ENCODE measurements at regions not wholly inside any gene's neighbourhood (a gene's known extent, or its start where the extent isn't known, plus 50 kb on each side); places are given as distances from the start of the nearest gene placed in this dataset.

GRCh38 chr15:85950101-85950500 lies 129.6 kb upstream of the AGBL1 start:
- H4K20me1 ChIP-seq (ENCODE audit: control insufficient read depth, insufficient read depth, low read length, poor library complexity, severe bottlenecking) = no peaks in the 10 kb centered on the region
- no peak overlapping the region for H3K4me2 ChIP-seq (replicated peaks; ENCODE audit: low read depth, low read length, poor library complexity, severe bottlenecking)
- no peaks in the 10 kb centered on the region for H3K36me3 ChIP-seq (replicated peaks in 1 of 2; ENCODE audit: control extremely low read depth in 1 of 2, control insufficient read depth in 1 of 2, extremely low read depth in 1 of 2, insufficient read depth in 2 of 2, low read length in 1 of 2)
- no peaks in the 10 kb centered on the region for H3K4me1 Mint-ChIP-seq
- no peaks in the 10 kb centered on the region for H3K4me1 ChIP-seq (ENCODE audit: control insufficient read depth in 2 of 2, insufficient read depth in 2 of 2, low read length in 2 of 2)
- no peak for TF ChIP-seq EZH2 (IDR thresholded peaks at IDR 0.05; ENCODE audit: borderline replicate concordance, insufficient read depth, low read depth, low read length, poor library complexity, severe bottlenecking)
- TF ChIP-seq, protein P1, sequence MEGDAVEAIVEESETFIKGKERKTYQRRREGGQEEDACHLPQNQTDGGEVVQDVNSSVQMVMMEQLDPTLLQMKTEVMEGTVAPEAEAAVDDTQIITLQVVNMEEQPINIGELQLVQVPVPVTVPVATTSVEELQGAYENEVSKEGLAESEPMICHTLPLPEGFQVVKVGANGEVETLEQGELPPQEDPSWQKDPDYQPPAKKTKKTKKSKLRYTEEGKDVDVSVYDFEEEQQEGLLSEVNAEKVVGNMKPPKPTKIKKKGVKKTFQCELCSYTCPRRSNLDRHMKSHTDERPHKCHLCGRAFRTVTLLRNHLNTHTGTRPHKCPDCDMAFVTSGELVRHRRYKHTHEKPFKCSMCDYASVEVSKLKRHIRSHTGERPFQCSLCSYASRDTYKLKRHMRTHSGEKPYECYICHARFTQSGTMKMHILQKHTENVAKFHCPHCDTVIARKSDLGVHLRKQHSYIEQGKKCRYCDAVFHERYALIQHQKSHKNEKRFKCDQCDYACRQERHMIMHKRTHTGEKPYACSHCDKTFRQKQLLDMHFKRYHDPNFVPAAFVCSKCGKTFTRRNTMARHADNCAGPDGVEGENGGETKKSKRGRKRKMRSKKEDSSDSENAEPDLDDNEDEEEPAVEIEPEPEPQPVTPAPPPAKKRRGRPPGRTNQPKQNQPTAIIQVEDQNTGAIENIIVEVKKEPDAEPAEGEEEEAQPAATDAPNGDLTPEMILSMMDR (IDR thresholded peaks at IDR 0.05) = no peak
- no peak for DNase-seq
- no peak overlapping the region for H2AFZ ChIP-seq (ENCODE audit: insufficient read depth, low read depth, low read length, poor library complexity, severe bottlenecking)
- no peak overlapping the region for H3K4me3 ChIP-seq (ENCODE audit: control extremely low read depth in 1 of 5, extremely low read depth in 1 of 5, insufficient read depth in 1 of 5, low read depth in 2 of 5, low read length in 4 of 5)
- no peaks in the 10 kb centered on the region for H3K27me3 ChIP-seq (replicated peaks in 1 of 4; ENCODE audit: control extremely low read depth in 1 of 4, control insufficient read depth in 3 of 4, insufficient read depth in 4 of 4, low read length in 3 of 4)
- no peak overlapping the region for H3K9ac ChIP-seq (ENCODE audit: low read length)
- H3K9me3 Mint-ChIP-seq (ENCODE audit: insufficient read depth) = no peaks in the 10 kb centered on the region
- H3K27ac Mint-ChIP-seq = no peak overlapping the region
- no peak overlapping the region for H3K27ac ChIP-seq (ENCODE audit: low read length in 2 of 2)
- ChIA-PET CTCF (interaction anchor here (0.5 kb wide), 1 partner anchor 18 kb away, joined by 3 read pairs; no protein-coding TSS in a partner anchor), POLR2A (no interaction called here)
- no peak for ATAC-seq (ENCODE audit: low read depth)
- H3K27me3 Mint-ChIP-seq = peaks cover 5% of the 10 kb centered on the region
- no peak overlapping the region for H3K4me3 Mint-ChIP-seq
- intact Hi-C loops (cut with micrococcal nuclease) = no loop called here
- H3K79me2 ChIP-seq (ENCODE audit: control insufficient read depth, insufficient read depth, low read length) = no peaks in the 10 kb centered on the region
- peaks cover 0 to 3% (median 0%) of the 10 kb centered on the region in 3 donors for H3K9me3 ChIP-seq (ENCODE audit: control extremely low read depth in 1 of 3, control insufficient read depth in 2 of 3, insufficient read depth in 1 of 3, low read length in 2 of 3)
- WGBS (ENCODE audit: insufficient coverage) = 33% methylated on average over 2 of the region's 5 CpGs

GRCh38 chr15:85954586-85954985 lies 125.1 kb upstream of the AGBL1 start:
- Mint-ChIP-seq H3K9me3 (ENCODE audit: insufficient read depth) (peaks cover 7% of the 10 kb centered on the region), H3K27me3 (peaks cover 5% of the 10 kb centered on the region), H3K4me1 (peaks cover 8% of the 10 kb centered on the region), H3K27ac (no peak overlapping the region), H3K4me3 (no peak overlapping the region)
- no peaks in the 10 kb centered on the region for H3K79me2 ChIP-seq (ENCODE audit: control insufficient read depth, insufficient read depth, low read length)
- no peak for TF ChIP-seq EZH2 (IDR thresholded peaks at IDR 0.05; ENCODE audit: borderline replicate concordance, insufficient read depth, low read depth, low read length, poor library complexity, severe bottlenecking)
- TF ChIP-seq, protein P1 (IDR thresholded peaks at IDR 0.05) = no peak
- no CpG with 5 or more reads among the region's 1 CpG for WGBS (ENCODE audit: insufficient coverage)
- no peak overlapping the region for H3K4me3 ChIP-seq (ENCODE audit: control extremely low read depth in 1 of 5, extremely low read depth in 1 of 5, insufficient read depth in 1 of 5, low read depth in 2 of 5, low read length in 4 of 5)
- no peak for DNase-seq
- CTCF ChIA-PET = no interaction called here
- H4K20me1 ChIP-seq (ENCODE audit: control insufficient read depth, insufficient read depth, low read length, poor library complexity, severe bottlenecking) = no peaks in the 10 kb centered on the region
- H3K9ac ChIP-seq (ENCODE audit: low read length) = no peak overlapping the region
- no peaks in the 10 kb centered on the region for H3K36me3 ChIP-seq (replicated peaks in 1 of 2; ENCODE audit: control extremely low read depth in 1 of 2, control insufficient read depth in 1 of 2, extremely low read depth in 1 of 2, insufficient read depth in 2 of 2, low read length in 1 of 2)
- intact Hi-C loops (cut with micrococcal nuclease) = no loop called here
- no peaks in the 10 kb centered on the region for H3K27me3 ChIP-seq (replicated peaks in 1 of 4; ENCODE audit: control extremely low read depth in 1 of 4, control insufficient read depth in 3 of 4, insufficient read depth in 4 of 4, low read length in 3 of 4)
- H3K4me2 ChIP-seq (replicated peaks; ENCODE audit: low read depth, low read length, poor library complexity, severe bottlenecking) = no peak overlapping the region
- no peak for ATAC-seq (ENCODE audit: low read depth)
- no peaks in the 10 kb centered on the region for H3K9me3 ChIP-seq (ENCODE audit: control extremely low read depth in 1 of 3, control insufficient read depth in 2 of 3, insufficient read depth in 1 of 3, low read length in 2 of 3)
- POLR2A ChIA-PET = no interaction called here
- no peak overlapping the region for H3K27ac ChIP-seq (ENCODE audit: low read length in 2 of 2)
- no peak overlapping the region for H2AFZ ChIP-seq (ENCODE audit: insufficient read depth, low read depth, low read length, poor library complexity, severe bottlenecking)
- no peaks in the 10 kb centered on the region for H3K4me1 ChIP-seq (ENCODE audit: control insufficient read depth in 2 of 2, insufficient read depth in 2 of 2, low read length in 2 of 2)

Data from B cell (primary cell).